GM18505 (cell line): ENCODE measurements at regions not wholly inside any gene's neighbourhood (a gene's known extent, or its start where the extent isn't known, plus 50 kb on each side); places are given as distances from the start of the nearest gene placed in this dataset.
A peak's percentile ranks its signal among the peaks of the same experiment; 100 is the strongest.

ENCODE experiments used
- ATAC-seq: cut with Tn5 transposase; IDR thresholded peaks from one replicate; pipeline ENCODE4 v1.9.1; 2021; ENCODE audit not compliant: unreplicated experiment
- POLR2A ChIP-seq: IDR thresholded peaks from 4 replicates; pipeline ENCODE4 v1.6.1; 2011; ENCODE audit warnings: borderline replicate concordance; ENCODE audit not compliant: insufficient read depth, insufficient read length; ENCODE audit errors: extremely low read depth

DNA sequence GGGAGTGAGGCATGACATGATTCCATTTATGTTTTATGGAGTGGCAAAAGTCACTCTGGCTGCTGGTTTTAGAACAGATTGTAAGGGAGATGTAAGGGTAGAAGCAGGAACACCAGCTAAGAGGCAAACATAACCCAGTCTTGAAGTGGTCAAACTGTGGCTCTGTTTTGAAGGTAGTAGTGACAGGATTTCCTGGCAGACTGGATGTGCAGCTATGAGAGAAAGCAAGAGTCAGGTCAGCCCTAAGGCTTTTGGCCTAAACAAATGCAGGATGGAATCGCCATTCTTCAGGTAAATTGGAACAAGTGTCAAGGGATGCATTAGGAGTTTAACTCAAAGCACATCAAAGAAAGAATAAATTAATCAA is 175.3 kb upstream of the AGR3 start:
- no peak for TF ChIP-seq POLR2A
- no peak for ATAC-seq

DNA sequence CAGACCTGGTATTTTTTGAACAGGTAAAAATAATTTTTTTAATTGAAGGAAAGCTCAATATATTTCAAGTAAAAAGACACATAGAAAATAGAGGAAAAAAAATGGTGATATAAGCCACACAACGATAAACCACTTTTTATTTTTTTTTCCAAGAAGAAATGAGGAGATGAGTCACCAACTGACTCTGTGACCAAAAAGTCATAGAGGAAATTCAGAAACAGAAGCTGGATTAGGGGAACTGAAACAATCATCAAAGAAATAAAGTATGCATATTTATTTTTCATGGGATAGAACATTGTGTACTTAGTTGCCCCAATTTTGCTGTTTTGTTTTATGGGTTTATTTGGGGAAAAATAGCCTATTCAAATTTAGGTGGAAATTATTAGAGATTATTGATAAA is 176.8 kb upstream of the AGR3 start:
- peak; percentile 59 for ATAC-seq

DNA sequence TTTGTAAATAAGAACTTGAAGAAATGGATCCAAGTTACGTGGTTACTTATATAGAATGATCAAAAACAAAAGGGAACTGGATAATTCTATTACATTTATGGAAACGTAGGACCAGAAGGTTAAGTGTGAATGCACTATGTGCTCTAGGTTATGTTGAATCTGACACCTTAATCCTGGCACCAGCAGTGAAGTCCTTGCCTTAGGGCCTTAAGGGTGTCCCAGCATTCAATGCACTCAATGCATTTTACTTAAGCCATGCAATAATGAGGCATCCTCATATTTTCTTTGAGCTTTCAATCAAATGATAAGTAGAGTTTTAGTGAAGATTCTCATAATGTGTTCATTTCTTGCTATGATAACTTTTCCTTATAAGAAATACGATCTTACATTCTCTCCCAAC is 178.3 kb upstream of the AGR3 start:
- no peak for ATAC-seq
- no peak for TF ChIP-seq POLR2A

More for the DNA sequence above, 176.8 kb upstream of the AGR3 start:
- TF ChIP-seq POLR2A, result no peak

DNA sequence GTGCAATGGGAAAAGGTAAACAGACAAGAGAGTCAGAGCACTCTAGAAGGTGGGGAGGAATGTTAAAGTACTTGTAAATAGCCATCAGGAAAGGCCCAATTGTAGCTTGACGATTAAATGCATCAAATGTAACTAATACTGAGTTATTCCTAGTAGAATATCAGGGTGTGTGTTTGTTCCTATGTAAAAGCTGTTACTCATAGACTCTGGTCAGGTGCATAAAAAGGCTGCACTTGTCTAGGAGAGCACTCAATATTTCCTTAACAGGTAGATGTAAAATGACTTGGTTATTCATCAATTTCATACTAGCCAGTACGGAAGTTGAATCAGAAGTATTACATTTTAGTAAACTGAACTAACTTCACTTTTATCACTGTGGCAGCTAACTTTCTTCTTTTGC is 179.7 kb upstream of the AGR3 start:
- no peak for ATAC-seq
- no peak for TF ChIP-seq POLR2A

DNA sequence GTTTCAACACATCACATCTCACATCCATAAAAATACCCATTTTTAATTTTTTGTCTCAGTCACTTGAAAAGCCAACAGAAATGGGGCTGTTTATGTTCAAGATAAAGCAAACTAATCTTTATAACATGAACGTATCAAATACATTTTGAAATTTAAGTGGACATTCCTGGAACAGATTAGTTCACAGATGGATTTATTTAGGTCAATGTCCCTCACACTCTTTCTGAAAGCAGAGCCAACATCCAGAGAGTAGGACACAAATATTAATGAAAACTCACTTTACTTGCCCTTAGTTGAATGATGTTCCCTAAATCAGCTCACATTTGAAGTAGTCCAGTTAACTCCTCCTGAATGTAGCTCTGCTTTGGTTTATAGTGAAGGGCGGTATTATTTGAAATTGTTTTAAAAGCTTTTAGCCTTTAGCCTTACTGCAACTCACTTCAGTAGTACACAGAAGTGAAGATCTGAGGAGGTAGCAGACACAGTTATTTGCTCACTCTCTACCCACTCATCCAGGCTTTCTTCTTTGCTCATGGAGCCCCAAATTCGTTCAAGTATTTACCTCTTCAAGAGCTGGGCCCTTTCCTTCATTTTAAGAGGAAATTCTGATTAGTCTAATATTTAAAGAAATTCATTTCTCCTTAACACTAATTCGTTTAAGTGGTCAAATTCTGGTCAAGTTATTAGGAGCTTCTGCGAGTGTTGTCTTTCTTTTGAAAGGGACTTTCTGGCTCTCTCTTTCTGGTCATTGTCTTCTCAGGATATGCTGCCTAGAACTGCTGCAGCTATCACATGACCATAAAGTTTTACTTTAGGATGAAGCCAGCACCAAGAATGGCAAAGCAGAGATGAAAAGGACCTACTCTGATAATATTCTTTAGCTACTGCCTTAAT is 180.6 kb upstream of the AGR3 start:
- no peak for ATAC-seq

DNA sequence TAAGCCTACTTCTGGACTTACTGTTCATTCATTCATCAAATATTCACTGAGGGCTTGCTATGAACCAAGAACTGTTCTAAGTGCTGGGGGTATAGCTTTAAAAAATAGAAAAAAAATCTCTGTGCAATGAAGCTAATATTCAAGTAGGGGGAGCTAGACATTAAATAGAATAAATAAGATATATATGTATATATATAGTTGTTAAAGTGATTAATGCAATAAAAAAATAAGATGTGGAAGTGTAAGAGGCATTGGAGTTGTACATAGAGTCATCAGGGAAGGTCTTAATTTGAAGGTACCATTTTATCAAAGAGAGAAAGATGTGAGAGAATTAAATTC is 181.2 kb upstream of the AGR3 start:
- no peak for TF ChIP-seq POLR2A
- no peak for ATAC-seq

More for the DNA sequence above, 180.6 kb upstream of the AGR3 start:
- TF ChIP-seq POLR2A, result no peak

DNA sequence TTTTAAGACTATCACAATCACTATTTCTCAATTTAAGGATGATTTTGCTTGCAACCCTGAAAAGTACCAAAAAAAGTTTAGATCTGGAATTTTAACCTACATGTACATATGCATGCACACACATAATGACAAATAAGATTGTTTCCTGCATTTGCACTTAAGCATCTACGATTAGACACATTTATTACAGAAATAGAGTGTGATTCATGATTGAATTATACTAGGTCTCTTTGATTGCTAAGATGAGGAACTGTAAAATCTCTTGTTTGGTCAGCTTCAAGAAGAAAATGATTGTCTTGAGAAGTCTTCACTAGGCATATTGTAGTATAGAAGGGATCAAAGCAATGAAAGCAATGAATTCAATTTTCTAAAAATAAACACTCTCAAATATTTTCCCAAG is 185.9 kb upstream of the AGR3 start:
- TF ChIP-seq POLR2A, result no peak

DNA sequence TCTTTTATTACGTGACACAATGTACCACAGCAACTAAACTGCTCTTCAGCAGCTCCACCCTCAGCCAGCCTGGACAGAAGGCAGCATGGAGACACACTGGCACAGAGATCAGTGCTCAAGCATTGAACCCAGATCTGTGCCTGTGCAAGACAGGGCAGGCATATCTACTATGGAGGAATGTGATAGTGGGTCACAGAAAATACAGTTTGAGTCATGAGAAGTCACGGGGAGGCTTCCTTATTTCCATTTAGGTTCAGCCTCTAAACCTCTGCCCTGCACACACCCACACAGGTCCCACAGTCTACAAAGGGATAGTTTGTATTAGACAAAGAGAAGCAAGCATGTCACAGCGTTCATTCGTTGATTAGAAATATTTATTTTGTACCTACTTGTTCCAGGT is 187.4 kb upstream of the AGR3 start:
- TF ChIP-seq POLR2A, result no peak
- peak; percentile 52 for ATAC-seq

More for the DNA sequence above, 185.9 kb upstream of the AGR3 start:
- no peak for ATAC-seq

DNA sequence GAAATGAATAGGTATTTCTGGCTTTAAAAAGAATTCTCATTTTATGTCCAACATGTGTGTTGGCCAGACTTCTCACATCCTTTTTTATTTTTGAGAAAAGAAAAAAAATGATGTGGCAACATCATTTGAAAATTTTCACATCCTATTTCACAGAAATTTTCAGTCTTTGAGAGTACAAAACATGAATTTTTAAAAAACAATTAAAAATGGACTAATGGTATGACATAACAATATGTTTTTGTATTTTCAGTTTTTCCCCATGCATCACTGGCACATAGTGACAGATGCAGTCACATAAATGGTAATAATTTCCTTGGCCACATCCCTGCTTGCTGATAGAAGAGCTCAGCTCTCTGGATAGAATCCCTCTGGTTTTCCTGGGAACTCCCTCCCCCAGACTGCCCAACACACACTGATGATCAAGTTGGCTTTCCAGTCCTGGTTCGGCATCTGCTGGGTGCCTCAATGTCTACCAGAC is 188.5 kb upstream of the AGR3 start:
- no peak for TF ChIP-seq POLR2A
- no peak for ATAC-seq

DNA sequence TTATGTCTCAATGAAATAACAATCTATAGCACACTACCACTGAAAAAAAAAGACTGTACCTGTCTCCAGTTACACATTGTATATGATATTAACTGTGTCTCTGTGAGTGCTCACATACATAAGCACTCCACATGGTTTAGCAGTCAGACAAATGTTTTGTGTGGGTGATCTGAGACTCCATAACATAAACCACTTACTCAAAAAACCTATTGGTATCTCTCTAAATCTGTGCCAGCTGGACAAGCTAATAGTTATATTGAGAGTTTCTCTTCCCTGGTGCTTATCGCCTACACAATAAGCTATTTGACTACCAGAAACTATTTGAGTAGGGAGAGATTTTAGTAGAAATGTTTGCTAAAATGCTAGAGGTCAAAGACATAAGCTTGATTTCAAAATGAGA is 190.1 kb upstream of the AGR3 start:
- ATAC-seq, result peak; percentile 61
- no peak for TF ChIP-seq POLR2A

DNA sequence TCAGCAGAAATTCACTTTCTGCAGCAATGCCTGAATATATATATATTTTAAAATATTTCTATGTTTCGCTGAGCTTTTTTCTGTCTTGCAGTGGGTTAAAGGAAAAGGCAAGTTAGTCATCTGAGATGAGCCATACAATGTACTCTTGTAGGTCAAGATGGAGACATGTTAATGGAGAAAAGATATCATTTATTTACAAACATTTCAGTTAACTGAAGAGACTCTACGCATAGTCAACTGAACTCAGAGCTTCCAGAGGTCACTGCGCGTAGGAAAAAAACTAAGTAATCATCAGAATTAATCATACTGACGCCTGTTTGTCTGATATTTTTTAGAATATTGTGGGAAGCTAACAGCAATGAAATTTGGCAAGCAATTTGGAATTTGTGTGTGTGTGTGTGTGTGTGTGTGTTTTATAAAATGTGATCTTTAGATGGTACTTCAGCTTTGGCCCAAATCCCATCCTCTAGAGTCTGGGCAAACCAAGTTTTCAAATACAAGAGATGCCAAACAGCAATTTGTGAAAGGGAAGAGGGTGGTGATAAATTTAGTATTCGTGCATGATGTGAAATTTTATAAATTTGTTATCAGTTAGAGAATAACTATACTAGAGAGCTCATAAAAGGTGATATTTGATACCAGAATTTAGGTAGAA is 193.9 kb upstream of the AGR3 start:
- no peak for TF ChIP-seq POLR2A
- ATAC-seq, result no peak

DNA sequence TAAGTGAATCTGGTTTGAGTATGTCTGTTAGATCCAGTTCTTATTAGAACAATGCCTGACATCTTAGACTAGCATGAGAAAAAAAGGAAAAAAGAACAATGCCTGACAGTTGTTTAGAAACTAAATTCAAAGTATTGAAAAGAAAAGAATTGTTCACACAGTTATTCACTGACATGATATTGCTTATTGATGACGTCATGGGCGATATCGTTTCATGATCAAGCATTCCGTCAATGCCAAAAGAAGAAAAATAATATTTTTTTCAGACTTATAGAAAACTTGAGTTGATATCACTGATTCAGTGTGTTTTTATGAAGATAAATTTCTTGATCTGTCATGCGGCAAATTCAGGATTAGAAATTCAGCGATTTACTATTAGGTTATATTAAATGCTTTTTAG is 196.5 kb upstream of the AGR3 start:
- TF ChIP-seq POLR2A, result no peak
- ATAC-seq, result no peak

DNA sequence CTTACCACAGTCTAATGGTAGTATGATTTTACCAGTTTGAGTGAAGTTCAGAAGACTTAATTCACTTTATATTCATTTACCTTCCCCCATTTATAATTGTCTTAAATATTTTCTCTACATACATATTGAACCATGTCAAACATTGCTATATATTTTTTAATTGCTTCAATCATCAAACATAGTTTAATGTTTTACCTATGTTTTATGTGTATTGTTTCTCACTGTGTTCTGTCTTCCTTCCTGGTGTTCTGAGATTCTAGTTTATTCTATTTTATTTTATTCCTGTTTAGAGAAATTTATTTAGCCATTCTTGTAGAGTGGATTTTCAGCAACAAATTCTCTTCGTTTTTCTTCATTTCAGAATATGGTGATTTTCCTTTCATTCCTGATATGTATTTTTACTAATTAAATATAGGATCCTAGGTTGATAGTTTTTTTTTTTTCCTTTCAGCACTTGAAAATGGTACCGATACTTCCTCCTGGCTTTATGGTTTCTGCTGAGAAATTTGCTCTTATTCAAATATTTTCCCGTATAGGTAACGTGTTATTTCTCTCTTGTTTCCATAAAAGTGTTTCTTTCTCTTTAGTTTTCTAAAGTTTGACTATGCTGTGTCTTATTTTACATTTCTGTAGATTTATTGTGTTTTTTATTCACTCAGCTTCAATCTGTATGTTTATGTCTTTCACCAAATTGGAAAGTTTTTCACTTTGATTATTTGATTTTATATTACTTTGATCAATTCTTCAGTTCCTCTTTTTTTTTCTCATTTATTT is 201.8 kb upstream of the AGR3 start:
- TF ChIP-seq POLR2A, result no peak
- no peak for ATAC-seq
